ENCODE measurements at regions not wholly inside any gene's neighbourhood (a gene's known extent, or its start where the extent isn't known, plus 50 kb on each side); places are given as distances from the start of the nearest gene placed in this dataset.

- DNase-seq (ENCODE audit: low spot score), result no peak
- BruUV-seq (replicated peaks), result no TSS peak
- Histone ChIP-seq H3K27ac (ENCODE audit: low read depth, low read length, poor library complexity, severe bottlenecking) (no peak overlapping the region), H3K4me3 (ENCODE audit: low read depth, low read length, poor library complexity, severe bottlenecking) (no peak overlapping the region), H3K36me3 (ENCODE audit: insufficient read depth, low read length, poor library complexity, severe bottlenecking) (no peaks in the 10 kb centered on the region), H3K27me3 (replicated peaks; ENCODE audit: insufficient read depth, low read depth, low read length, poor library complexity) (peaks cover 7% of the 10 kb centered on the region), H3K9me3 (ENCODE audit: low read depth, low read length, poor library complexity, severe bottlenecking) (no peaks in the 10 kb centered on the region), H3K4me1 (ENCODE audit: insufficient read depth, low read length, poor library complexity, severe bottlenecking) (no peaks in the 10 kb centered on the region)
- TF ChIP-seq EZH2 (IDR thresholded peaks at IDR 0.05; ENCODE audit: borderline replicate concordance, low read depth, low read length, poor library complexity, severe bottlenecking), result no peak
- TF ChIP-seq, protein P1, sequence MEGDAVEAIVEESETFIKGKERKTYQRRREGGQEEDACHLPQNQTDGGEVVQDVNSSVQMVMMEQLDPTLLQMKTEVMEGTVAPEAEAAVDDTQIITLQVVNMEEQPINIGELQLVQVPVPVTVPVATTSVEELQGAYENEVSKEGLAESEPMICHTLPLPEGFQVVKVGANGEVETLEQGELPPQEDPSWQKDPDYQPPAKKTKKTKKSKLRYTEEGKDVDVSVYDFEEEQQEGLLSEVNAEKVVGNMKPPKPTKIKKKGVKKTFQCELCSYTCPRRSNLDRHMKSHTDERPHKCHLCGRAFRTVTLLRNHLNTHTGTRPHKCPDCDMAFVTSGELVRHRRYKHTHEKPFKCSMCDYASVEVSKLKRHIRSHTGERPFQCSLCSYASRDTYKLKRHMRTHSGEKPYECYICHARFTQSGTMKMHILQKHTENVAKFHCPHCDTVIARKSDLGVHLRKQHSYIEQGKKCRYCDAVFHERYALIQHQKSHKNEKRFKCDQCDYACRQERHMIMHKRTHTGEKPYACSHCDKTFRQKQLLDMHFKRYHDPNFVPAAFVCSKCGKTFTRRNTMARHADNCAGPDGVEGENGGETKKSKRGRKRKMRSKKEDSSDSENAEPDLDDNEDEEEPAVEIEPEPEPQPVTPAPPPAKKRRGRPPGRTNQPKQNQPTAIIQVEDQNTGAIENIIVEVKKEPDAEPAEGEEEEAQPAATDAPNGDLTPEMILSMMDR (conservative IDR thresholded peaks at IDR 0.05; ENCODE audit: low read depth, low read length), result no peak
- intact Hi-C loops (cut with micrococcal nuclease; ENCODE audit: unreplicated experiment), result no loop called here
- CTCF ChIA-PET, result no interaction called here
- POLR2A ChIA-PET (ENCODE audit: low non-redundant PET), result no interaction called here
These were observed 263.4 kb upstream of the ACTBL2 start for GRCh38 chr5:57745700-57746651.

DNA sequence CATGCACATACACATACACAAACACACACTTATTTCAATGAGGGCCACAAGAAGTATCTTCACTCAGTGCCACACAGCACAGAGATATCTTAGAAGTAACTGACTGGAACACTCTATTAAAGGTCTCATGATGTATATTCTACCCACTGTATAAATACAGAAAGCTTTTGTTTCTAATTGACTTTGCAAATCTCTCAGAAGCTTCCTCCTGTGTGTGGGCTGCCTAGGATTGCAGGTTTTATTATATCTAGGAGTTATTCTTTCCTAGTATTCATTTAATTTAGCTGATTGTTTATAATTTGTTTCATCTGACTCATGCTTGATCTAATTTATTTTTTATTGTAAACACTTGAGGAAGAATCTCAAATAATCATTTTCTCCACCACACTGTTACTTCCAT, 262.4 kb upstream of the ACTBL2 start:
- peaks cover 7% of the 10 kb centered on the region for H3K27me3 ChIP-seq (replicated peaks; ENCODE audit: insufficient read depth, low read depth, low read length, poor library complexity)
- H3K4me3 ChIP-seq (ENCODE audit: low read depth, low read length, poor library complexity, severe bottlenecking), result no peak overlapping the region
- no peak for TF ChIP-seq EZH2 (IDR thresholded peaks at IDR 0.05; ENCODE audit: borderline replicate concordance, low read depth, low read length, poor library complexity, severe bottlenecking)
- TF ChIP-seq, protein P1 (conservative IDR thresholded peaks at IDR 0.05; ENCODE audit: low read depth, low read length), result no peak
- H3K4me1 ChIP-seq (ENCODE audit: insufficient read depth, low read length, poor library complexity, severe bottlenecking), result no peaks in the 10 kb centered on the region
- POLR2A ChIA-PET (ENCODE audit: low non-redundant PET), result no interaction called here
- H3K9me3 ChIP-seq (ENCODE audit: low read depth, low read length, poor library complexity, severe bottlenecking), result no peaks in the 10 kb centered on the region
- intact Hi-C loops (cut with micrococcal nuclease; ENCODE audit: unreplicated experiment), result no loop called here
- CTCF ChIA-PET, result no interaction called here
- no peak for DNase-seq (ENCODE audit: low spot score)
- no peak overlapping the region for H3K27ac ChIP-seq (ENCODE audit: low read depth, low read length, poor library complexity, severe bottlenecking)
- H3K36me3 ChIP-seq (ENCODE audit: insufficient read depth, low read length, poor library complexity, severe bottlenecking), result no peaks in the 10 kb centered on the region
- no TSS peak for BruUV-seq (replicated peaks)

- intact Hi-C loops (cut with micrococcal nuclease; ENCODE audit: unreplicated experiment), result no loop called here
- no peak for TF ChIP-seq EZH2 (IDR thresholded peaks at IDR 0.05; ENCODE audit: borderline replicate concordance, low read depth, low read length, poor library complexity, severe bottlenecking)
- TF ChIP-seq, protein P1 (conservative IDR thresholded peaks at IDR 0.05; ENCODE audit: low read depth, low read length), result no peak
- Histone ChIP-seq H3K9me3 (ENCODE audit: low read depth, low read length, poor library complexity, severe bottlenecking) (no peaks in the 10 kb centered on the region), H3K27me3 (replicated peaks; ENCODE audit: insufficient read depth, low read depth, low read length, poor library complexity) (peaks cover 7% of the 10 kb centered on the region), H3K27ac (ENCODE audit: low read depth, low read length, poor library complexity, severe bottlenecking) (no peak overlapping the region), H3K4me3 (ENCODE audit: low read depth, low read length, poor library complexity, severe bottlenecking) (no peak overlapping the region), H3K4me1 (ENCODE audit: insufficient read depth, low read length, poor library complexity, severe bottlenecking) (no peaks in the 10 kb centered on the region), H3K36me3 (ENCODE audit: insufficient read depth, low read length, poor library complexity, severe bottlenecking) (no peaks in the 10 kb centered on the region)
- no peak for DNase-seq (ENCODE audit: low spot score)
- POLR2A ChIA-PET (ENCODE audit: low non-redundant PET), result no interaction called here
- no TSS peak for BruUV-seq (replicated peaks)
- CTCF ChIA-PET, result no interaction called here
These were observed 258.7 kb upstream of the ACTBL2 start for GRCh38 chr5:57741336-57741735.
